HFFc6 (cell line): ENCODE measurements at regions not wholly inside any gene's neighbourhood (a gene's known extent, or its start where the extent isn't known, plus 50 kb on each side); places are given as distances from the start of the nearest gene placed in this dataset.

Experiments used
- DNase-seq: peaks from one replicate; pipeline ENCODE4 v3.0.0-alpha.2; 2018
- H3K27ac Mint-ChIP-seq: 2 replicates; pipeline ENCODE4 v1.8.0; 2020; ENCODE audit warnings: mild to moderate bottlenecking, mixed read lengths
- H3K27me3 Mint-ChIP-seq: 2 replicates; pipeline ENCODE4 v1.8.0; 2021; ENCODE audit warnings: mild to moderate bottlenecking, moderate library complexity, mixed read lengths; ENCODE audit not compliant: insufficient read depth
- H3K36me3 Mint-ChIP-seq: 2 replicates; pipeline ENCODE4 v1.8.0; 2021; ENCODE audit warnings: low read depth, mixed read lengths
- H3K4me1 Mint-ChIP-seq: 2 replicates; pipeline ENCODE4 v1.8.0; 2020; ENCODE audit warnings: low read depth, mixed read lengths
- H3K4me3 Mint-ChIP-seq: 2 replicates; pipeline ENCODE4 v1.8.0; 2020; ENCODE audit warnings: mild to moderate bottlenecking, moderate library complexity, mixed read lengths
- H3K9me3 Mint-ChIP-seq: 2 replicates; pipeline ENCODE4 v1.8.0; 2020; ENCODE audit warnings: mild to moderate bottlenecking, mixed read lengths
- CTCF ChIP-seq: fragments of 200-600 bp; sonication (generic); IDR thresholded peaks from 2 replicates; pipeline ENCODE4 v1.5.0; 2021; ENCODE audit warnings: antibody characterized with exemption, mild to moderate bottlenecking

GRCh38 chr1:242712248-242712647, 187.8 kb upstream of the PLD5 start:
- no peaks in the 10 kb centered on the region for H3K4me1 Mint-ChIP-seq
- H3K27ac Mint-ChIP-seq: no peak overlapping the region
- TF ChIP-seq CTCF: no peak
- no peaks in the 10 kb centered on the region for H3K36me3 Mint-ChIP-seq
- no peaks in the 10 kb centered on the region for H3K27me3 Mint-ChIP-seq
- H3K4me3 Mint-ChIP-seq: no peak overlapping the region
- DNase-seq: no peak
- peaks cover 39% of the 10 kb centered on the region for H3K9me3 Mint-ChIP-seq

GRCh38 chr1:242710847-242711246, 186.3 kb upstream of the PLD5 start:
- no peak for TF ChIP-seq CTCF
- Mint-ChIP-seq H3K4me3 (no peak overlapping the region), H3K4me1 (no peaks in the 10 kb centered on the region), H3K27me3 (no peaks in the 10 kb centered on the region), H3K27ac (no peak overlapping the region), H3K36me3 (no peaks in the 10 kb centered on the region), H3K9me3 (peaks cover 28% of the 10 kb centered on the region)
- no peak for DNase-seq

- no peaks in the 10 kb centered on the region for H3K36me3 Mint-ChIP-seq
- no peaks in the 10 kb centered on the region for H3K4me1 Mint-ChIP-seq
- H3K27me3 Mint-ChIP-seq: no peaks in the 10 kb centered on the region
- peaks cover 33% of the 10 kb centered on the region for H3K9me3 Mint-ChIP-seq
- DNase-seq: no peak
- no peak overlapping the region for H3K4me3 Mint-ChIP-seq
- TF ChIP-seq CTCF: no peak
- no peak overlapping the region for H3K27ac Mint-ChIP-seq
Observed at GRCh38 chr1:242710286-242710685, 185.8 kb upstream of the PLD5 start.

GRCh38 chr1:242703467-242703866, 179.0 kb upstream of the PLD5 start:
- no peaks in the 10 kb centered on the region for H3K27me3 Mint-ChIP-seq
- TF ChIP-seq CTCF: no peak
- no peak for DNase-seq

GRCh38 chr1:242692988-242693387, 168.5 kb upstream of the PLD5 start:
- H3K27ac Mint-ChIP-seq: no peak overlapping the region
- no peaks in the 10 kb centered on the region for H3K36me3 Mint-ChIP-seq
- DNase-seq: no peak
- H3K9me3 Mint-ChIP-seq: peaks cover 32% of the 10 kb centered on the region
- TF ChIP-seq CTCF: no peak
- H3K4me1 Mint-ChIP-seq: no peaks in the 10 kb centered on the region
- no peak overlapping the region for H3K4me3 Mint-ChIP-seq
- no peaks in the 10 kb centered on the region for H3K27me3 Mint-ChIP-seq

More at GRCh38 chr1:242703467-242703866, 179.0 kb upstream of the PLD5 start:
- H3K9me3 Mint-ChIP-seq: peaks cover 35% of the 10 kb centered on the region
- H3K4me1 Mint-ChIP-seq: no peaks in the 10 kb centered on the region
- no peak overlapping the region for H3K27ac Mint-ChIP-seq
- H3K36me3 Mint-ChIP-seq: no peaks in the 10 kb centered on the region
- no peak overlapping the region for H3K4me3 Mint-ChIP-seq

- DNase-seq: no peak
- Mint-ChIP-seq H3K4me3 (no peak overlapping the region), H3K27ac (no peak overlapping the region), H3K36me3 (no peaks in the 10 kb centered on the region), H3K27me3 (no peaks in the 10 kb centered on the region), H3K4me1 (no peaks in the 10 kb centered on the region), H3K9me3 (peaks cover 27% of the 10 kb centered on the region)
- TF ChIP-seq CTCF: no peak
Observed at GRCh38 chr1:242691610-242691945, 167.1 kb upstream of the PLD5 start.
